Activated CD4-positive, alpha-beta T cell treated with anti-CD3 and anti-CD28 coated beads, Interleukin-2, amount 50 U/mL, for 4 hours (primary cell): ENCODE measurements at regions not wholly inside any gene's neighbourhood (a gene's known extent, or its start where the extent isn't known, plus 50 kb on each side); places are given as distances from the start of the nearest gene placed in this dataset.

Experiments
- DNase-seq, 2 experiments: peaks; one replicate each; pipeline ENCODE4 v3.0.0-alpha.2; 2020

GRCh38 chr5:167577616-167578015, 713.8 kb upstream of the WWC1 start:
- no peak for DNase-seq

GRCh38 chr5:167578977-167579692, 712.3 kb upstream of the WWC1 start:
- no peak for DNase-seq

- DNase-seq, result no peak
Observed at GRCh38 chr5:167579693-167580055, 711.8 kb upstream of the WWC1 start.

GRCh38 chr5:167580608-167581007, 710.8 kb upstream of the WWC1 start:
- DNase-seq, result no peak

- no peak for DNase-seq
Observed at GRCh38 chr5:167582283-167582682, 709.2 kb upstream of the WWC1 start.

GRCh38 chr5:167582886-167583285, 708.6 kb upstream of the WWC1 start:
- no peak for DNase-seq

DNA sequence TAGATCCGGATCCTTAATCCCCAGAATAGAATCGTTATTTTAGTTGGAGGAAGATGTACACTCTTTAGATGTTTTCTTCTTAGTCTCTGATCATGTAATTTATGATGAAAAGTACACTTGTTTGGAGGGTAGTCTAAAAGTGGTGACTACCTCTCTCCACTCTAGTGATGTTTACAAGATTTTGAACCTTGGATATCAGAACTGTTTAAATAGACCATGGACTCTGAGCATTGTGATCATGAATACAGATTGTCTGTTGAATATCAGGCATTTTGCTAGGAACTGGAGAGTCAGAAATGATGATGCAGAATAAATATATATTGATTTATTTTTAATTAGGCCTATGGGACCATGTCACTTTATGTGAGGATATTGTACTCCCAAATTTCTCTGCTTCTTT, 706.3 kb upstream of the WWC1 start:
- no peak for DNase-seq

- no peak for DNase-seq
Observed at GRCh38 chr5:167587772-167588437, 703.5 kb upstream of the WWC1 start.

GRCh38 chr5:167592114-167592513, 699.3 kb upstream of the WWC1 start:
- no peak for DNase-seq

GRCh38 chr5:167593329-167594060, 698.0 kb upstream of the WWC1 start:
- DNase-seq, result no peak

DNA sequence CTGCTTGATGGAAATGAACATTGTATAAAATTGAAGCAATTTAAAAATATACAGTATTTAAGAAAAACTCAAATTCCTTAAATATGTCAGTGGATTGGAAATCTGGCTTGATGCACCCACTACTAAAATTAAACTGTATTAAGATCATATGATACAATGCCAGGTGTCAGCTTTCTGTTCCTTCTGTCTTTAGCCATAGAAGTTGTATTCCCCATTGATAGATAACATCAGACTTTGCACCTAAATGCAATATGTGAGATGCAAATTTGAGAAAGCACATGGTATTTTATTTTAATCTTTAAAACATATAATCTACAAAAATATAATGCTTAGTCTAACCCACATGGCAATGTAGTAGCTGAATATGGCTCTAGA, 697.4 kb upstream of the WWC1 start:
- DNase-seq, result no peak

GRCh38 chr5:167594750-167595149, 696.7 kb upstream of the WWC1 start:
- DNase-seq, result no peak

- no peak for DNase-seq
Observed at GRCh38 chr5:167595196-167595595, 696.2 kb upstream of the WWC1 start.

DNA sequence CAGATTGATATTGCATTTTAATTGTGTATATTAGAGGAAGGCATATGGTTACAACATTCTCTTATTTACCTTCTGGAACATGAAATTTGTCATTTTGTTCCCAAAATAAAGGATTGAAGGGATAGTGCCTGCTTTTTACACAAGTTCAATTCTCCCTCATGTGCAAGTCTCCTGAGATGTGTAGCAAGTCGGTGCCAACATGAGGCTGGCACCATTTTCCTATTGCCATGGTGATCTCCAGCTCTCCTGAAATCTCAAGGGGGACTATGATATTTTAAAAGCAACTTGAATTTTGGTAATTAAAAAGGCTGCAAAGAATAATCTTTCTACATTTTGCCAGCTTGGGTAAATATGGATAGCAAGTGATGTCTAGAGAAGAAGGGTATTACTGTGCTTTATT, 693.3 kb upstream of the WWC1 start:
- DNase-seq, result no peak

DNA sequence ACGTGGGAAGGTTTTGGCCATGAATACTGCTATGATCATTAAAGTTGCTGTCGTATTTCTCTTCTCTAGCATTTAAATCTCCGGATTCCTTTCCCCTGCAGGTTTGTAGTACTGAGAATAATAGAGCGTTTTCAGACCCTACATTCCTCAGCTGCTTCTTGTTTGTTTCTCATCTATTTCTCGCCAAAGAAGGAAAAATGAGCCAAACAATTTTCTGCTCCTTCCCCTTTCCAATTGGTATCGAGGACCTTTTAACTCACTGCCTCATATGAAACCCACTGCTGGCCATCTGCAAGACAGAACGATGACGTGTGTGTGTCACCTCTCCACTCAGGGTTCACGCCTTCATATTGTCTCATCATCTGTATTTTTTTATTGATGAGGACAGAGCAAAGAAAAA, 689.4 kb upstream of the WWC1 start:
- no peak for DNase-seq

DNA sequence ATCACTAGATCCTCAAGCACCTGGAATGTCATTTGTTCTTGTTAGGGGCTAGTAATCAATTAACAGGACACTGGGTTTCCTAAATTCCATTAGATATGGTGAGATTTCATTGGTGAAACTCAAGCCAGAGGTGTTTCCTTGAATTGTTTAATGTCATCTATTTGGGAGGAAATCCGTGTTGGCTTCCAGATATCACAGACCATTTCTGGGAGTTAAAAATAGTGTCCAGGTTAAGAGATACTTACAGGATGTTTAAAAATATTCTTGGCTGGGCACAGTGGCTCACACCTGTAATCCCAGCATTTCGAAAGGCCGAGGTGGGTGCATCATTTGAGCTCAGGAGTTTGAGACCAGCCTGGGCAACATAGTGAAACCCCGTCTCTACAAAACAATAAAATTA, 688.3 kb upstream of the WWC1 start:
- DNase-seq, result no peak

- DNase-seq, result no peak
Observed at GRCh38 chr5:167608390-167609272, 682.8 kb upstream of the WWC1 start.

GRCh38 chr5:167614294-167615021, 677.0 kb upstream of the WWC1 start:
- no peak for DNase-seq

DNA sequence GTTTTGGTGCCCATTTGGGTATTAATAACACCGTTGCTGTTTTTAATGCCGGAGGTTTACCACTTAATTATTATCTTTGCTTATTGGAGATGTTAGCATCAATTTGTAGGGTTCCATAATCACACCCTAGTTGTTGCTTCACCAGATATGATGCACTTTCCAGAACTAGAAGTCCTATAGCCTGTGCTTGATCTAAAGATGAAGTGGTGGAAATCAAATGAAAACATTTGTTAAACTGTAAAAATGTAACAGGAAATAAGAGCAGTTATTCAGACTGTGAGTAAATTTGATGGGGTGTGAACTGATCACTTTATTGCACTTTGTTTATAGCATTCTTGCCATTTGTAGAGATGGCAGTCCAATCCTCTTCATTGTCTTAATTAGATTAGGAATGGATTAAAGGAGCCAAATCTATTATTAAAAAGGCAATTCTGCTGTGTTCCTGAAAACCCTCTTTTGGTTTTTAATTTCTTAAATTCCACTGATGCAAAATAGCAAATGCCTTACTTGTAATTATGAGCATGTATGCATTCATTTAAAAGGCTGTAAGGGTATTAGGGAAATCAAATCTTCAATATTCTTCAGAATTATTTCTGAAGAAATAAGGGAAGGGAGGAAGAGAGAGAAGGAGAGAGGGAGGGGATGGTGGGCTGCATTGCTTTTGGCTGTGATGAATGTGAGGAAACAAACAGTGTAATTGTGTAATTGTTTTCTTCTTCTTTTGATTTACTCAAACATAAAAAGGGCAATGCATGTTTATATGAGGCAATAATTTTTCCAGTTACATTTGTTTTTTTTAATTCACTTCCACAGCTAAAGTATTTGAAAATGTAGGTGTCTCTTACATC, 675.2 kb upstream of the WWC1 start:
- no peak for DNase-seq

DNA sequence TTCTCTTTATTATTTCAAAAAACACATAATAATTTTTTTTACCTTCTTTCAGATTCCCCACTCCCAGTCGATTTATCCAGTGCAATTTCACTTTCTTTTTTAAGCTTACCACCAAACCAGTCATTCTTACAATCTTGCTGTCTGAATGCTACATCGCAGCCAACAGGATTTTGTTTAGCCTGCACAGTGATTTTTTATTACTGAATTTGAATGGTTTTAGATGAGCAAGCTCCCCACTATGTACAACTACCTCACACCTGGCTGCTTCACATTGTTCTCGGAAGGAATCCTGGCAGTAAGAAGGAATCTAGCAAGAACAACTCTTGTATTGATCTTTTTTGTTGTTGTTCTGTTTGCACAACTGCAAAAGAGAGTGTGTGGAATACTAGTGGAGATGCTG, 668.1 kb upstream of the WWC1 start:
- DNase-seq, result no peak

- no peak for DNase-seq
Observed at GRCh38 chr5:167624053-167624452, 667.4 kb upstream of the WWC1 start.
